ENCODE measurements at regions not wholly inside any gene's neighbourhood (a gene's known extent, or its start where the extent isn't known, plus 50 kb on each side); places are given as distances from the start of the nearest gene placed in this dataset.

- no peak overlapping the region for H3K4me3 ChIP-seq (ENCODE audit: low read length)
- no peaks in the 10 kb centered on the region for H3K36me3 ChIP-seq (ENCODE audit: insufficient read depth, low read length)
- H2AFZ ChIP-seq (ENCODE audit: low read depth, low read length), result no peak overlapping the region
- no peak overlapping the region for H3K4me2 ChIP-seq (ENCODE audit: low read length)
- H3K9me3 ChIP-seq (ENCODE audit: low read length), result no peaks in the 10 kb centered on the region
- no peaks in the 10 kb centered on the region for H3K79me2 ChIP-seq (replicated peaks; ENCODE audit: insufficient read depth, low read length)
- no peaks in the 10 kb centered on the region for H3F3A ChIP-seq (ENCODE audit: insufficient read depth, low read length, poor library complexity, severe bottlenecking)
- H3K27me3 ChIP-seq (ENCODE audit: insufficient read depth, low read depth, low read length), result no peaks in the 10 kb centered on the region
- TF ChIP-seq POLR2AphosphoS5 (IDR thresholded peaks at IDR 0.05) (no peak), EZH2 (IDR thresholded peaks at IDR 0.05; ENCODE audit: borderline replicate concordance, insufficient read depth, low read length, poor library complexity, severe bottlenecking) (no peak), TAF1 (IDR thresholded peaks at IDR 0.05; ENCODE audit: low read depth) (no peak), EP300 (conservative IDR thresholded peaks at IDR 0.05; ENCODE audit: poor library complexity, severe bottlenecking) (no peak), RAD21 (conservative IDR thresholded peaks at IDR 0.05) (no peak), MXI1 (conservative IDR thresholded peaks at IDR 0.05; ENCODE audit: poor library complexity, severe bottlenecking) (no peak), SMC3 (conservative IDR thresholded peaks at IDR 0.05; ENCODE audit: poor library complexity) (no peak)
- TF ChIP-seq, protein P1, sequence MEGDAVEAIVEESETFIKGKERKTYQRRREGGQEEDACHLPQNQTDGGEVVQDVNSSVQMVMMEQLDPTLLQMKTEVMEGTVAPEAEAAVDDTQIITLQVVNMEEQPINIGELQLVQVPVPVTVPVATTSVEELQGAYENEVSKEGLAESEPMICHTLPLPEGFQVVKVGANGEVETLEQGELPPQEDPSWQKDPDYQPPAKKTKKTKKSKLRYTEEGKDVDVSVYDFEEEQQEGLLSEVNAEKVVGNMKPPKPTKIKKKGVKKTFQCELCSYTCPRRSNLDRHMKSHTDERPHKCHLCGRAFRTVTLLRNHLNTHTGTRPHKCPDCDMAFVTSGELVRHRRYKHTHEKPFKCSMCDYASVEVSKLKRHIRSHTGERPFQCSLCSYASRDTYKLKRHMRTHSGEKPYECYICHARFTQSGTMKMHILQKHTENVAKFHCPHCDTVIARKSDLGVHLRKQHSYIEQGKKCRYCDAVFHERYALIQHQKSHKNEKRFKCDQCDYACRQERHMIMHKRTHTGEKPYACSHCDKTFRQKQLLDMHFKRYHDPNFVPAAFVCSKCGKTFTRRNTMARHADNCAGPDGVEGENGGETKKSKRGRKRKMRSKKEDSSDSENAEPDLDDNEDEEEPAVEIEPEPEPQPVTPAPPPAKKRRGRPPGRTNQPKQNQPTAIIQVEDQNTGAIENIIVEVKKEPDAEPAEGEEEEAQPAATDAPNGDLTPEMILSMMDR (IDR thresholded peaks at IDR 0.05; ENCODE audit: poor library complexity, severe bottlenecking), result no peak
- TF ChIP-seq, protein P2, sequence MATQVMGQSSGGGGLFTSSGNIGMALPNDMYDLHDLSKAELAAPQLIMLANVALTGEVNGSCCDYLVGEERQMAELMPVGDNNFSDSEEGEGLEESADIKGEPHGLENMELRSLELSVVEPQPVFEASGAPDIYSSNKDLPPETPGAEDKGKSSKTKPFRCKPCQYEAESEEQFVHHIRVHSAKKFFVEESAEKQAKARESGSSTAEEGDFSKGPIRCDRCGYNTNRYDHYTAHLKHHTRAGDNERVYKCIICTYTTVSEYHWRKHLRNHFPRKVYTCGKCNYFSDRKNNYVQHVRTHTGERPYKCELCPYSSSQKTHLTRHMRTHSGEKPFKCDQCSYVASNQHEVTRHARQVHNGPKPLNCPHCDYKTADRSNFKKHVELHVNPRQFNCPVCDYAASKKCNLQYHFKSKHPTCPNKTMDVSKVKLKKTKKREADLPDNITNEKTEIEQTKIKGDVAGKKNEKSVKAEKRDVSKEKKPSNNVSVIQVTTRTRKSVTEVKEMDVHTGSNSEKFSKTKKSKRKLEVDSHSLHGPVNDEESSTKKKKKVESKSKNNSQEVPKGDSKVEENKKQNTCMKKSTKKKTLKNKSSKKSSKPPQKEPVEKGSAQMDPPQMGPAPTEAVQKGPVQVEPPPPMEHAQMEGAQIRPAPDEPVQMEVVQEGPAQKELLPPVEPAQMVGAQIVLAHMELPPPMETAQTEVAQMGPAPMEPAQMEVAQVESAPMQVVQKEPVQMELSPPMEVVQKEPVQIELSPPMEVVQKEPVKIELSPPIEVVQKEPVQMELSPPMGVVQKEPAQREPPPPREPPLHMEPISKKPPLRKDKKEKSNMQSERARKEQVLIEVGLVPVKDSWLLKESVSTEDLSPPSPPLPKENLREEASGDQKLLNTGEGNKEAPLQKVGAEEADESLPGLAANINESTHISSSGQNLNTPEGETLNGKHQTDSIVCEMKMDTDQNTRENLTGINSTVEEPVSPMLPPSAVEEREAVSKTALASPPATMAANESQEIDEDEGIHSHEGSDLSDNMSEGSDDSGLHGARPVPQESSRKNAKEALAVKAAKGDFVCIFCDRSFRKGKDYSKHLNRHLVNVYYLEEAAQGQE (IDR thresholded peaks at IDR 0.05; ENCODE audit: borderline replicate concordance), result no peak
- no peak overlapping the region for H3K9ac ChIP-seq (ENCODE audit: low read length)
- no peaks in the 10 kb centered on the region for H3K9me2 ChIP-seq (ENCODE audit: insufficient read depth, low read length)
- H4K20me1 ChIP-seq (ENCODE audit: insufficient read depth), result no peaks in the 10 kb centered on the region
- no peak overlapping the region for H3K27ac ChIP-seq (ENCODE audit: low read length)
Observed at GRCh38 chr2:104568247-104568646, 285.7 kb upstream of the POU3F3 start.

- no peak overlapping the region for H3K9ac ChIP-seq (ENCODE audit: low read length)
- no peaks in the 10 kb centered on the region for H3K9me3 ChIP-seq (ENCODE audit: low read length)
- no peaks in the 10 kb centered on the region for H3F3A ChIP-seq (ENCODE audit: insufficient read depth, low read length, poor library complexity, severe bottlenecking)
- H3K79me2 ChIP-seq (replicated peaks; ENCODE audit: insufficient read depth, low read length), result no peaks in the 10 kb centered on the region
- TF ChIP-seq SMC3 (conservative IDR thresholded peaks at IDR 0.05; ENCODE audit: poor library complexity) (no peak), MXI1 (conservative IDR thresholded peaks at IDR 0.05; ENCODE audit: poor library complexity, severe bottlenecking) (no peak), TAF1 (IDR thresholded peaks at IDR 0.05; ENCODE audit: low read depth) (no peak), EZH2 (IDR thresholded peaks at IDR 0.05; ENCODE audit: borderline replicate concordance, insufficient read depth, low read length, poor library complexity, severe bottlenecking) (no peak), EP300 (conservative IDR thresholded peaks at IDR 0.05; ENCODE audit: poor library complexity, severe bottlenecking) (no peak), RAD21 (conservative IDR thresholded peaks at IDR 0.05) (no peak), POLR2AphosphoS5 (IDR thresholded peaks at IDR 0.05) (no peak)
- TF ChIP-seq, protein P2 (IDR thresholded peaks at IDR 0.05; ENCODE audit: borderline replicate concordance), result no peak
- TF ChIP-seq, protein P1 (IDR thresholded peaks at IDR 0.05; ENCODE audit: poor library complexity, severe bottlenecking), result no peak
- H3K9me2 ChIP-seq (ENCODE audit: insufficient read depth, low read length), result no peaks in the 10 kb centered on the region
- H4K20me1 ChIP-seq (ENCODE audit: insufficient read depth), result no peaks in the 10 kb centered on the region
- no peak overlapping the region for H2AFZ ChIP-seq (ENCODE audit: low read depth, low read length)
- H3K4me3 ChIP-seq (ENCODE audit: low read length), result no peak overlapping the region
- H3K27ac ChIP-seq (ENCODE audit: low read length), result no peak overlapping the region
- no peak overlapping the region for H3K4me2 ChIP-seq (ENCODE audit: low read length)
- H3K36me3 ChIP-seq (ENCODE audit: insufficient read depth, low read length), result no peaks in the 10 kb centered on the region
- no peaks in the 10 kb centered on the region for H3K27me3 ChIP-seq (ENCODE audit: insufficient read depth, low read depth, low read length)
Observed at GRCh38 chr2:104570259-104570658, 283.7 kb upstream of the POU3F3 start.
